ENCODE measurements at regions not wholly inside any gene's neighbourhood (a gene's known extent, or its start where the extent isn't known, plus 50 kb on each side); places are given as distances from the start of the nearest gene placed in this dataset.

DNA sequence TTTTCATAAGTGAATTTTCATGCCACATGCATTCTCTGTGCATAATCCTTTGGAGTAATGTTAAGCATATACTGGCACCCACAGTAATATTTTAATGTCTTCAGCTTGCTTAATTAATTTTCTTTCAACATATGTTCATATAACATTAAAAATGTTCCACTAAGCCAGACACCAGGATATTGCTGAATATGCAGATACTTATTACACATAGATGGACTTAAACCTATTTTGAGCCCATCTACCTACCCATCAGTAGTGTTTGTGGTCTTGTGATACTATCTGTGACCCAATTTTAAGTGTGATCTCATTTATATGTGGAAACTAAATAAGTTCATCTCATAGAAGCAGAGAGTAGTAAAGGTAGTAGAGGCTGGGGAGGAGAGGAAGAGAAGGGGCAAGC is 379.5 kb upstream of the JAG1 start:
- TF ChIP-seq, protein P1, sequence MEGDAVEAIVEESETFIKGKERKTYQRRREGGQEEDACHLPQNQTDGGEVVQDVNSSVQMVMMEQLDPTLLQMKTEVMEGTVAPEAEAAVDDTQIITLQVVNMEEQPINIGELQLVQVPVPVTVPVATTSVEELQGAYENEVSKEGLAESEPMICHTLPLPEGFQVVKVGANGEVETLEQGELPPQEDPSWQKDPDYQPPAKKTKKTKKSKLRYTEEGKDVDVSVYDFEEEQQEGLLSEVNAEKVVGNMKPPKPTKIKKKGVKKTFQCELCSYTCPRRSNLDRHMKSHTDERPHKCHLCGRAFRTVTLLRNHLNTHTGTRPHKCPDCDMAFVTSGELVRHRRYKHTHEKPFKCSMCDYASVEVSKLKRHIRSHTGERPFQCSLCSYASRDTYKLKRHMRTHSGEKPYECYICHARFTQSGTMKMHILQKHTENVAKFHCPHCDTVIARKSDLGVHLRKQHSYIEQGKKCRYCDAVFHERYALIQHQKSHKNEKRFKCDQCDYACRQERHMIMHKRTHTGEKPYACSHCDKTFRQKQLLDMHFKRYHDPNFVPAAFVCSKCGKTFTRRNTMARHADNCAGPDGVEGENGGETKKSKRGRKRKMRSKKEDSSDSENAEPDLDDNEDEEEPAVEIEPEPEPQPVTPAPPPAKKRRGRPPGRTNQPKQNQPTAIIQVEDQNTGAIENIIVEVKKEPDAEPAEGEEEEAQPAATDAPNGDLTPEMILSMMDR (conservative IDR thresholded peaks at IDR 0.05 in 1 of 2, IDR thresholded peaks at IDR 0.05 in 1 of 2; ENCODE audit: extremely low read depth in 1 of 2, insufficient read depth in 1 of 2, low read depth in 1 of 2, low read length in 2 of 2): no peak
- TF ChIP-seq EZH2 (IDR thresholded peaks at IDR 0.05; ENCODE audit: borderline replicate concordance, low read length): no peak

All from mammary epithelial cell (primary cell).